Karpas-422 (cell line): ENCODE measurements at regions not wholly inside any gene's neighbourhood (a gene's known extent, or its start where the extent isn't known, plus 50 kb on each side); places are given as distances from the start of the nearest gene placed in this dataset.

Experiments used
- DNase-seq: peaks from one replicate; pipeline ENCODE4 v3.0.0-alpha.2; 2015
- H2AFZ ChIP-seq: fragments of 200-600 bp; sonication (generic); 2 replicates; pipeline ENCODE4 v1.6.1; 2014; ENCODE audit warnings: antibody characterized with exemption, low read length, mixed read lengths
- H3K27ac ChIP-seq: fragments of 200-600 bp; sonication (generic); 2 replicates; pipeline ENCODE4 v1.5.1; 2014; ENCODE audit warnings: mild to moderate bottlenecking, low read length, moderate library complexity
- H3K27me3 ChIP-seq: fragments of 200-600 bp; sonication (generic); 2 replicates; pipeline ENCODE4 v1.6.1; 2014; ENCODE audit warnings: low read length, mixed read lengths
- H3K36me3 ChIP-seq: fragments of 200-600 bp; sonication (generic); 2 replicates; pipeline ENCODE4 v1.6.1; 2014; ENCODE audit warnings: low read length, mixed read lengths; ENCODE audit not compliant: insufficient read depth
- H3K4me1 ChIP-seq: fragments of 200-600 bp; sonication (generic); 2 replicates; pipeline ENCODE4 v1.6.1; 2014; ENCODE audit warnings: mild to moderate bottlenecking, low read length, mixed read lengths
- H3K4me2 ChIP-seq: fragments of 200-600 bp; sonication (generic); 2 replicates; pipeline ENCODE4 v1.6.1; 2014; ENCODE audit warnings: low read length, low read depth, mild to moderate bottlenecking; ENCODE audit not compliant: poor library complexity, severe bottlenecking
- H3K4me3 ChIP-seq: fragments of 200-600 bp; sonication (generic); 2 replicates; pipeline ENCODE4 v1.5.1; 2014; ENCODE audit warnings: mild to moderate bottlenecking, antibody characterized with exemption, low read length, mixed read lengths
- H3K79me2 ChIP-seq: fragments of 200-600 bp; sonication (generic); 2 replicates; pipeline ENCODE4 v1.6.1; 2014; ENCODE audit warnings: mild to moderate bottlenecking, low read length, mixed read lengths
- H3K9ac ChIP-seq: fragments of 200-600 bp; sonication (generic); 2 replicates; pipeline ENCODE4 v1.6.0; 2014; ENCODE audit warnings: low read length
- H3K9me2 ChIP-seq: fragments of 200-600 bp; sonication (generic), shearing (Covaris generic); replicated peaks from 2 replicates; pipeline ENCODE4 v1.6.0; 2014; ENCODE audit warnings: mild to moderate bottlenecking, low read length, moderate library complexity; ENCODE audit not compliant: insufficient read depth
- H3K9me3 ChIP-seq: fragments of 300-700, 200-600 bp; sonication (generic); 2 replicates; pipeline ENCODE4 v1.6.1; 2014; ENCODE audit warnings: low read length, mixed read lengths
- H4K20me1 ChIP-seq: fragments of 200-600 bp; sonication (generic); 2 replicates; pipeline ENCODE4 v1.6.1; 2014; ENCODE audit warnings: mild to moderate bottlenecking, antibody characterized with exemption, low read length, low read depth; ENCODE audit not compliant: insufficient read depth

GRCh38 chr13:111912991-111913760 lies 153.8 kb upstream of the SOX1 start:
- no peaks in the 10 kb centered on the region for H4K20me1 ChIP-seq
- H3K9ac ChIP-seq: no peak overlapping the region
- H3K27ac ChIP-seq: no peak overlapping the region
- no peak overlapping the region for H3K4me2 ChIP-seq
- no peaks in the 10 kb centered on the region for H3K27me3 ChIP-seq
- no peak for DNase-seq
- H3K4me1 ChIP-seq: no peaks in the 10 kb centered on the region
- no peaks in the 10 kb centered on the region for H3K9me3 ChIP-seq
- H3K4me3 ChIP-seq: no peak overlapping the region
- H3K9me2 ChIP-seq: no peaks in the 10 kb centered on the region
- no peaks in the 10 kb centered on the region for H3K36me3 ChIP-seq
- H2AFZ ChIP-seq: no peak overlapping the region
- no peaks in the 10 kb centered on the region for H3K79me2 ChIP-seq

GRCh38 chr13:111913761-111914140 lies 153.2 kb upstream of the SOX1 start:
- H3K9ac ChIP-seq: no peak overlapping the region
- no peak overlapping the region for H2AFZ ChIP-seq
- H4K20me1 ChIP-seq: no peaks in the 10 kb centered on the region
- H3K9me2 ChIP-seq: no peaks in the 10 kb centered on the region
- no peaks in the 10 kb centered on the region for H3K36me3 ChIP-seq
- no peak for DNase-seq
- H3K27ac ChIP-seq: no peak overlapping the region
- H3K79me2 ChIP-seq: no peaks in the 10 kb centered on the region
- no peaks in the 10 kb centered on the region for H3K4me1 ChIP-seq
- H3K4me3 ChIP-seq: no peak overlapping the region
- H3K27me3 ChIP-seq: no peaks in the 10 kb centered on the region
- H3K9me3 ChIP-seq: no peaks in the 10 kb centered on the region
- H3K4me2 ChIP-seq: no peak overlapping the region

GRCh38 chr13:111914241-111915103 lies 152.5 kb upstream of the SOX1 start:
- Histone ChIP-seq H3K4me2 (no peak overlapping the region), H3K27me3 (no peaks in the 10 kb centered on the region), H2AFZ (no peak overlapping the region), H3K27ac (no peak overlapping the region), H4K20me1 (no peaks in the 10 kb centered on the region), H3K9me2 (no peaks in the 10 kb centered on the region), H3K79me2 (no peaks in the 10 kb centered on the region), H3K9me3 (no peaks in the 10 kb centered on the region), H3K36me3 (no peaks in the 10 kb centered on the region), H3K4me3 (no peak overlapping the region), H3K4me1 (no peaks in the 10 kb centered on the region), H3K9ac (no peak overlapping the region)
- no peak for DNase-seq

GRCh38 chr13:111915104-111915551 lies 151.8 kb upstream of the SOX1 start:
- no peaks in the 10 kb centered on the region for H3K9me2 ChIP-seq
- H3K9ac ChIP-seq: no peak overlapping the region
- H4K20me1 ChIP-seq: no peaks in the 10 kb centered on the region
- H3K27me3 ChIP-seq: no peaks in the 10 kb centered on the region
- H3K4me3 ChIP-seq: no peak overlapping the region
- H3K27ac ChIP-seq: no peak overlapping the region
- no peak for DNase-seq
- no peaks in the 10 kb centered on the region for H3K36me3 ChIP-seq
- H3K4me1 ChIP-seq: no peaks in the 10 kb centered on the region
- no peak overlapping the region for H2AFZ ChIP-seq
- H3K79me2 ChIP-seq: no peaks in the 10 kb centered on the region
- H3K4me2 ChIP-seq: no peak overlapping the region
- no peaks in the 10 kb centered on the region for H3K9me3 ChIP-seq

GRCh38 chr13:111916201-111916600 lies 150.7 kb upstream of the SOX1 start:
- Histone ChIP-seq H3K4me3 (no peak overlapping the region), H3K79me2 (no peaks in the 10 kb centered on the region), H3K9me3 (no peaks in the 10 kb centered on the region), H4K20me1 (no peaks in the 10 kb centered on the region), H3K9me2 (no peaks in the 10 kb centered on the region), H3K27me3 (no peaks in the 10 kb centered on the region), H3K4me1 (no peaks in the 10 kb centered on the region), H3K9ac (no peak overlapping the region), H2AFZ (no peak overlapping the region), H3K4me2 (no peak overlapping the region), H3K36me3 (no peaks in the 10 kb centered on the region), H3K27ac (no peak overlapping the region)
- no peak for DNase-seq

- H3K4me1 ChIP-seq: no peaks in the 10 kb centered on the region
- H3K9ac ChIP-seq: no peak overlapping the region
- no peak overlapping the region for H3K4me3 ChIP-seq
- no peak for DNase-seq
- no peak overlapping the region for H3K27ac ChIP-seq
- H3K9me3 ChIP-seq: no peaks in the 10 kb centered on the region
- no peak overlapping the region for H3K4me2 ChIP-seq
- no peaks in the 10 kb centered on the region for H4K20me1 ChIP-seq
- H3K9me2 ChIP-seq: no peaks in the 10 kb centered on the region
- H3K79me2 ChIP-seq: no peaks in the 10 kb centered on the region
- H3K27me3 ChIP-seq: no peaks in the 10 kb centered on the region
- H3K36me3 ChIP-seq: no peaks in the 10 kb centered on the region
- no peak overlapping the region for H2AFZ ChIP-seq
Observed at GRCh38 chr13:111917086-111917485, 149.9 kb upstream of the SOX1 start.

- H3K27me3 ChIP-seq: no peaks in the 10 kb centered on the region
- no peak overlapping the region for H3K4me3 ChIP-seq
- H3K9me3 ChIP-seq: no peaks in the 10 kb centered on the region
- no peaks in the 10 kb centered on the region for H3K9me2 ChIP-seq
- no peak overlapping the region for H3K4me2 ChIP-seq
- H3K4me1 ChIP-seq: no peaks in the 10 kb centered on the region
- no peaks in the 10 kb centered on the region for H3K36me3 ChIP-seq
- H3K27ac ChIP-seq: no peak overlapping the region
- no peaks in the 10 kb centered on the region for H3K79me2 ChIP-seq
- H3K9ac ChIP-seq: no peak overlapping the region
- H2AFZ ChIP-seq: no peak overlapping the region
- no peaks in the 10 kb centered on the region for H4K20me1 ChIP-seq
- no peak for DNase-seq
Observed at GRCh38 chr13:111917901-111918300, 149.0 kb upstream of the SOX1 start.

- Histone ChIP-seq H3K36me3 (no peaks in the 10 kb centered on the region), H3K27me3 (no peaks in the 10 kb centered on the region), H3K4me1 (no peaks in the 10 kb centered on the region), H3K79me2 (no peaks in the 10 kb centered on the region), H2AFZ (no peak overlapping the region), H4K20me1 (no peaks in the 10 kb centered on the region), H3K4me2 (no peak overlapping the region), H3K4me3 (no peak overlapping the region), H3K9ac (no peak overlapping the region), H3K9me2 (no peaks in the 10 kb centered on the region), H3K27ac (no peak overlapping the region), H3K9me3 (no peaks in the 10 kb centered on the region)
- DNase-seq: no peak
Observed at GRCh38 chr13:111919286-111919685, 147.7 kb upstream of the SOX1 start.
